Mesendoderm (in vitro differentiated cells): ENCODE measurements at regions not wholly inside any gene's neighbourhood (a gene's known extent, or its start where the extent isn't known, plus 50 kb on each side); places are given as distances from the start of the nearest gene placed in this dataset.

Experiments
- DNase-seq: peaks from one replicate; pipeline ENCODE4 v3.0.0; 2013
- H2AK5ac ChIP-seq: 2 replicates; pipeline ENCODE4 v1.6.1; 2013; ENCODE audit warnings: low read length, inconsistent platforms
- H2BK120ac ChIP-seq: 2 replicates; pipeline ENCODE4 v1.6.1; 2013; ENCODE audit warnings: low read depth, mild to moderate bottlenecking, low read length, moderate library complexity, mixed read lengths
- H2BK15ac ChIP-seq: replicated peaks from 2 replicates; pipeline ENCODE4 v1.6.1; 2013; ENCODE audit warnings: low read depth, mild to moderate bottlenecking, moderate library complexity
- H2BK5ac ChIP-seq: 2 replicates; pipeline ENCODE4 v1.6.1; 2013; ENCODE audit warnings: low read length, inconsistent platforms
- H3K18ac ChIP-seq: 2 replicates; pipeline ENCODE4 v1.6.1; 2013; ENCODE audit warnings: mild to moderate bottlenecking, low read length, mixed read lengths
- H3K23ac ChIP-seq: one replicate; pipeline ENCODE4 v1.6.1; 2013; ENCODE audit warnings: low read length
- H3K27ac ChIP-seq: 2 replicates; pipeline ENCODE4 v1.5.1; 2013; ENCODE audit warnings: low read depth, mild to moderate bottlenecking, inconsistent platforms, low read length, moderate library complexity
- H3K27me3 ChIP-seq: 2 replicates; pipeline ENCODE4 v1.6.1; 2013; ENCODE audit warnings: low read length, control low read depth, mild to moderate bottlenecking, inconsistent platforms; ENCODE audit not compliant: insufficient read depth, poor library complexity
- H3K36me3 ChIP-seq: 2 replicates; pipeline ENCODE4 v1.6.1; 2013; ENCODE audit warnings: low read length, inconsistent platforms; ENCODE audit not compliant: control insufficient read depth, insufficient read depth
- H3K4ac ChIP-seq: one replicate; pipeline ENCODE4 v1.6.1; 2013; ENCODE audit warnings: low read depth, mild to moderate bottlenecking, low read length, moderate library complexity
- H3K4me1 ChIP-seq: 2 replicates; pipeline ENCODE4 v1.6.1; 2013; ENCODE audit warnings: low read depth, low read length, inconsistent platforms; ENCODE audit not compliant: control insufficient read depth
- H3K4me2 ChIP-seq: 2 replicates; pipeline ENCODE4 v1.6.1; 2013; ENCODE audit warnings: low read length
- H3K4me3 ChIP-seq: 2 replicates; pipeline ENCODE4 v1.5.1; 2013; ENCODE audit warnings: mild to moderate bottlenecking, low read length
- H3K56ac ChIP-seq: one replicate; pipeline ENCODE4 v1.6.1; 2013; ENCODE audit warnings: low read length
- H3K79me1 ChIP-seq: 2 replicates; pipeline ENCODE4 v1.6.1; 2013; ENCODE audit warnings: low read length, inconsistent platforms
- H3K79me2 ChIP-seq: 2 replicates; pipeline ENCODE4 v1.6.1; 2013; ENCODE audit warnings: mild to moderate bottlenecking, low read length; ENCODE audit not compliant: control insufficient read depth, insufficient read depth
- H3K9ac ChIP-seq: 2 replicates; pipeline ENCODE4 v1.6.1; 2013; ENCODE audit warnings: low read length, inconsistent platforms
- H4K5ac ChIP-seq: one replicate; pipeline ENCODE4 v1.6.1; 2013; ENCODE audit warnings: low read length
- H4K8ac ChIP-seq: one replicate; pipeline ENCODE4 v1.6.1; 2013; ENCODE audit warnings: low read depth, mild to moderate bottlenecking, control low read depth, low read length, moderate library complexity
- WGBS: extraction: QIAGEN DNeasy Blood & Tissue Kit; methylation state at CpG from one replicate; pipeline ENCODE4 v1.1.7; 2013; ENCODE audit warnings: low lambda C conversion rate, missing lambda C conversion rate; ENCODE audit not compliant: insufficient coverage; ENCODE audit errors: extremely low coverage; 5-methylcytosine and 5-hydroxymethylcytosine counted together

GRCh38 chr9:22395687-22396141 lies 50.9 kb upstream of the DMRTA1 start:
- Histone ChIP-seq H3K9ac (no peak overlapping the region), H3K79me2 (no peaks in the 10 kb centered on the region), H4K8ac (no peak overlapping the region), H3K36me3 (no peaks in the 10 kb centered on the region), H3K4ac (no peak overlapping the region), H3K56ac (no peak overlapping the region), H3K4me3 (no peak overlapping the region), H3K4me1 (no peaks in the 10 kb centered on the region), H3K18ac (no peak overlapping the region), H2BK15ac (no peak overlapping the region), H3K27ac (no peak overlapping the region), H3K23ac (no peak overlapping the region), H4K5ac (no peak overlapping the region), H2AK5ac (no peak overlapping the region), H2BK5ac (no peak overlapping the region), H3K27me3 (no peaks in the 10 kb centered on the region), H2BK120ac (no peak overlapping the region), H3K4me2 (no peak overlapping the region), H3K79me1 (no peaks in the 10 kb centered on the region)
- DNase-seq, result no peak
- WGBS, result no CpG with 5 or more reads among the region's 2 CpGs
